AG09309 (cell line): ENCODE measurements at regions not wholly inside any gene's neighbourhood (a gene's known extent, or its start where the extent isn't known, plus 50 kb on each side); places are given as distances from the start of the nearest gene placed in this dataset.

Source experiments
- DNase-seq: peaks from one replicate; pipeline ENCODE4 v3.0.0-alpha.2; 2010; ENCODE audit warnings: low read depth
- H3K4me3 ChIP-seq: 2 replicates; pipeline ENCODE4 v1.5.1; 2011; ENCODE audit warnings: mild to moderate bottlenecking, low read depth, low read length, moderate library complexity; ENCODE audit not compliant: control insufficient read depth
- TF ChIP-seq, protein P1 (sequence below): IDR thresholded peaks from 2 replicates; pipeline ENCODE4 v1.5.1; 2011; ENCODE audit warnings: mild to moderate bottlenecking, low read depth, low read length, inconsistent platforms; ENCODE audit not compliant: insufficient read depth, control insufficient read depth; ENCODE audit errors: missing control alignments

- H3K4me3 ChIP-seq = no peak overlapping the region
- TF ChIP-seq, protein P1, sequence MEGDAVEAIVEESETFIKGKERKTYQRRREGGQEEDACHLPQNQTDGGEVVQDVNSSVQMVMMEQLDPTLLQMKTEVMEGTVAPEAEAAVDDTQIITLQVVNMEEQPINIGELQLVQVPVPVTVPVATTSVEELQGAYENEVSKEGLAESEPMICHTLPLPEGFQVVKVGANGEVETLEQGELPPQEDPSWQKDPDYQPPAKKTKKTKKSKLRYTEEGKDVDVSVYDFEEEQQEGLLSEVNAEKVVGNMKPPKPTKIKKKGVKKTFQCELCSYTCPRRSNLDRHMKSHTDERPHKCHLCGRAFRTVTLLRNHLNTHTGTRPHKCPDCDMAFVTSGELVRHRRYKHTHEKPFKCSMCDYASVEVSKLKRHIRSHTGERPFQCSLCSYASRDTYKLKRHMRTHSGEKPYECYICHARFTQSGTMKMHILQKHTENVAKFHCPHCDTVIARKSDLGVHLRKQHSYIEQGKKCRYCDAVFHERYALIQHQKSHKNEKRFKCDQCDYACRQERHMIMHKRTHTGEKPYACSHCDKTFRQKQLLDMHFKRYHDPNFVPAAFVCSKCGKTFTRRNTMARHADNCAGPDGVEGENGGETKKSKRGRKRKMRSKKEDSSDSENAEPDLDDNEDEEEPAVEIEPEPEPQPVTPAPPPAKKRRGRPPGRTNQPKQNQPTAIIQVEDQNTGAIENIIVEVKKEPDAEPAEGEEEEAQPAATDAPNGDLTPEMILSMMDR = no peak
- no peak for DNase-seq
These were observed 86.0 kb downstream of the PLXNA1 start for GRCh38 chr3:127068871-127069270.

DNA sequence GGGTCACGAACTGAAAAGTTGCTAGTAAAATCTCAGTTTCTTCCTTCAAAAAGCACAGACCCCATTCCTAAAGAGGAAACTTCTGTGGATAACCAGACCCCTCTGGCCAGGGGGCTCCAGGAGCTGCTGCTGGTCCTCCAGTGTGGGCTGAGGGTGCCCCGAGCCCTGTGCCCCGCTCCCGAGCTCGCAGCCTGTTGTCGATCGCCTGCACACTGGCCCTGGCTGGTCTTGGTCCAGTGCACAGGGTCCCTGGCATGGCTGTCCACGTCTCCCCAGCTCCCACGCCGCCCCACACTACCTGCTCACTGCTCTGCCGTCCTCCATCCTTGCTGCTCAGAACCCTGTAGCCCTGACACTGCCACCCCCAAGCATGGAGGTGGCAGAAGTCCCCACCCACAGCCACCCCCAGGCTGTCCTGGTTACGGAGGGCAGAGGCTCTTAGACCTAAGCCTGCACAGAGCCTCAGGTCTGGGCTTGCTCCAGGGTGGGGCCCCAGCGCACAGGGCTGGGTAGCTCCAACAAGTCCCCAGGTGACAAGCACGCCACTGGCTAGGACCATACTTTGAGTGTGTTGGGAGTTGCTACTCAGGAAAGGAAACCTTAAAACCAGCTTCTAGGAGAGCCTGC is 87.0 kb downstream of the PLXNA1 start:
- no peak overlapping the region for H3K4me3 ChIP-seq
- no peak for DNase-seq
- TF ChIP-seq, protein P1 = no peak

DNA sequence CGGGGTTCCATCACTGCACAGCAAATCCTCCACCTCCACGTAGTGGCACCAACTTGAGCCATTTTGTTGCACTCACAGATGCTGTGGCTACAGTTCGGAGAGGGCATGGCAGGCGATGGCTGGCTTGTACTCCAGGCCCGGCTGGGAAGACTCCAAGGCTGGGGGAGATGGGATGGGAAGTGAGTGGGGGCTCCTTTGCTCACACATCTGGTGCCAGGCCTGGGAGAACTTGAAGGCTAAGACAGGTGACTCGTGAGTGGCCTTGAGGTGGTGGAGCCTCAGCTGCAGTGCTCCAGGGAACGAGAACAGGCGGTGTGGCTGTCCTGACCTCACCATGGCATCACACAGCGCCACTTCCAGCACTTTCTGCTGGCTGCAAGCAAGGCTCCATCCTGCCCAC is 87.9 kb downstream of the PLXNA1 start:
- H3K4me3 ChIP-seq = no peak overlapping the region
- no peak for DNase-seq
- TF ChIP-seq, protein P1 = no peak

DNA sequence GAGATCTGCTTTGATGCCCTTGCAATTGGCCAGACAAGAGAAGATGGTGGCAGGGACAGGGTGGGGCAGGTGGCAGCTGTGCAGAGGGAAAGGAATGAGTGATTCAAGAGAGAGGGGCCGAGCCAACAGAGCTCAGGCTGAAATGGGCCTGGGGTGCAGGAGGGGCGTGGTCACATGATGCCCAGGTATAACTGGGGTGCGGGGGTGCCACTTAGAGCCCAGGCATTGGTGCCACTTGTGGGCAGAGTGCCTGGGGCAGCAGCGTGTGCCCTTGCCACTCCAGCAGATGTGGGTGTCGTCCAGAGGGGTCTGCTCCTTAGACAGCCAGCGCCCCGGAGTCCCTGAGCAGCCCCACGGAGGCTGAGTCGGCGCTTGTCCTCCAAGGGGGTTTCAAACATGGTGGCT is 88.7 kb downstream of the PLXNA1 start:
- H3K4me3 ChIP-seq = no peak overlapping the region
- DNase-seq = no peak
- TF ChIP-seq, protein P1 = no peak

- no peak overlapping the region for H3K4me3 ChIP-seq
- TF ChIP-seq, protein P1 = no peak
- no peak for DNase-seq
These were observed 89.4 kb downstream of the PLXNA1 start for GRCh38 chr3:127072221-127072771.

DNA sequence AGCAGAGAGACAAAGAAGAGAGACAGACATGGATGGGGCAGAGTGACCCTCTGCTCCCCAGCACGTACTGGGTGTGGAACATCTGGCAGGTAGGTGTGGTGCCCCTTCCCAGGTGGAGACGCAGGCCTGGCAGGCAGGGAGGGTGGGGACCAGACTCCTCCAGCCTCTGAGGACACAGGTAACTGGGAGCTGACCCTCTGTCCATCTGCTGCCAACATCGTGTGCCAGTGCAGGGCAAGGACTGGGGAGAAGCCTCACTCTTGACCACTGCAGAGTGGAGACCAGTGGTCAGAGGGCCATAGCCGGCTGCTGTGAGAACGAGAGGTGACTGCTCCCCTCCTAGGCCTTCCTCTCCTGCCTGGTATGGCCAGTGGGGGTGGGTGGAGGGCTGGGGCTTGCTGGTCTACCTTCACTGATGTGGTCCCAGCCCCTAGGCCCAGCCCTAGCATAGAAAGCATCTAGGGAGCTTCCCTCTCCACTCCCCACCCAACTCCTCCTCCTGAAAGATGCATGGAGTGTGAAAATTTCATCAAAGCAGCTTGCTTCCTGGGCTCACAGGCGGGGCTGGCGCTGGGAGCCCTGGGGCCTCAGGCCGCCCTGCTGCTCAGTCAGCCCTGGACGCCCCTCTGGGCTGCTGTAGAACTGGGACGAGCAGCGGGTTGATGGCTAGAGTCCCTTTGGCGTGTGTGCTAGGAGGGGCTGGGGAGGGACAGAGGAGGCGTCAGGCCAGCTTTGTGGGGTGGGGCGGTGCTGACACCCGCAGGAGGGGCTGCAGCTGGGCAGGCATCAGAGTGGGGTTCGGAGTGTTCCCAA is 90.3 kb downstream of the PLXNA1 start:
- DNase-seq = no peak
- TF ChIP-seq, protein P1 = no peak
- no peak overlapping the region for H3K4me3 ChIP-seq
